WTC11 (cell line): ENCODE measurements at regions not wholly inside any gene's neighbourhood (a gene's known extent, or its start where the extent isn't known, plus 50 kb on each side); places are given as distances from the start of the nearest gene placed in this dataset.

ENCODE experiments used
- ATAC-seq: fragments of 200-7000 bp; cut with Tn5 transposase; 2 replicates; pipeline ENCODE4 v1.10.0; 2021; ENCODE audit warnings: mild to moderate bottlenecking, moderate library complexity
- CTCF ChIA-PET: fragments of 300-600 bp; sonication (Branson Sonifier 250); formaldehyde crosslinking; loops from one replicate; lab custom pipeline; 2021; ENCODE audit warnings: antibody characterized with exemption; lab: Charles Lee
- POLR2A ChIA-PET: fragments of 350-600 bp; sonication (Branson Sonifier 250); formaldehyde crosslinking; loops from one replicate; lab custom pipeline; 2021; ENCODE audit warnings: antibody characterized with exemption; lab: Charles Lee
- DNase-seq: peaks from one replicate; pipeline ENCODE4 v3.0.0; 2021; ENCODE audit warnings: low spot score
- H3K27ac Mint-ChIP-seq: 2 replicates; pipeline ENCODE4 v1.8.0; 2021; ENCODE audit warnings: mixed read lengths
- H3K27me3 Mint-ChIP-seq: 2 replicates; pipeline ENCODE4 v1.8.0; 2021; ENCODE audit warnings: low read depth, mild to moderate bottlenecking, moderate library complexity, mixed read lengths
- H3K36me3 Mint-ChIP-seq: 2 replicates; pipeline ENCODE4 v1.8.0; 2021; ENCODE audit warnings: mixed read lengths
- H3K4me1 Mint-ChIP-seq: 2 replicates; pipeline ENCODE4 v1.8.0; 2022; ENCODE audit warnings: mixed read lengths
- H3K4me3 Mint-ChIP-seq: 2 replicates; pipeline ENCODE4 v1.8.0; 2021; ENCODE audit warnings: mild to moderate bottlenecking, moderate library complexity, mixed read lengths
- H3K9me3 Mint-ChIP-seq: 2 replicates; pipeline ENCODE4 v1.8.0; 2021; ENCODE audit warnings: mixed read lengths
- AFF4 ChIP-seq: sonication (generic); formaldehyde crosslinking; IDR thresholded peaks from 2 replicates; pipeline ENCODE4 v1.8.1; 2023; ENCODE audit warnings: mild to moderate bottlenecking, missing genetic modification reagents, borderline replicate concordance
- ERG ChIP-seq: fragments of 250-450 bp; sonication (Bioruptor Pico); IDR thresholded peaks from 2 replicates; pipeline ENCODE4 v1.8.0; 2021; ENCODE audit warnings: mild to moderate bottlenecking
- ESRRA ChIP-seq: sonication (generic); formaldehyde crosslinking; IDR thresholded peaks from 2 replicates; pipeline ENCODE4 v1.8.1; 2022; ENCODE audit warnings: mild to moderate bottlenecking, missing genetic modification reagents, borderline replicate concordance
- ETV6 ChIP-seq: sonication (generic); formaldehyde crosslinking; IDR thresholded peaks from 2 replicates; pipeline ENCODE4 v1.8.1; 2022; ENCODE audit warnings: mild to moderate bottlenecking, missing genetic modification reagents
- FOXK1 ChIP-seq: sonication (generic); formaldehyde crosslinking; IDR thresholded peaks from 2 replicates; pipeline ENCODE4 v1.8.0; 2022; ENCODE audit warnings: mild to moderate bottlenecking, moderate library complexity, missing genetic modification reagents
- GABPB1 ChIP-seq: sonication (generic); formaldehyde crosslinking; IDR thresholded peaks from 2 replicates; pipeline ENCODE4 v1.8.1; 2023; ENCODE audit warnings: mild to moderate bottlenecking, missing genetic modification reagents
- NFATC4 ChIP-seq: fragments of 250-450 bp; sonication (Bioruptor Pico); IDR thresholded peaks from 2 replicates; pipeline ENCODE4 v1.9.0; 2021; ENCODE audit warnings: mild to moderate bottlenecking
- NFE2L1 ChIP-seq: sonication (generic); formaldehyde crosslinking; IDR thresholded peaks from 2 replicates; pipeline ENCODE4 v1.8.1; 2023; ENCODE audit warnings: missing genetic modification reagents
- PRRX2 ChIP-seq: fragments of 250-450 bp; sonication (Bioruptor Pico); IDR thresholded peaks from 2 replicates; pipeline ENCODE4 v1.8.0; 2021; ENCODE audit warnings: mild to moderate bottlenecking
- RELA ChIP-seq: sonication (generic); formaldehyde crosslinking; IDR thresholded peaks from 2 replicates; pipeline ENCODE4 v1.8.1; 2022; ENCODE audit warnings: missing genetic modification reagents, mild to moderate bottlenecking, borderline replicate concordance
- SMAD3 ChIP-seq: sonication (generic); formaldehyde crosslinking; IDR thresholded peaks from 2 replicates; pipeline ENCODE4 v1.8.0; 2022; ENCODE audit warnings: missing genetic modification reagents, mild to moderate bottlenecking, borderline replicate concordance
- SOX15 ChIP-seq: fragments of 250-450 bp; sonication (Bioruptor Pico); IDR thresholded peaks from 2 replicates; pipeline ENCODE4 v1.9.0; 2021; ENCODE audit warnings: mild to moderate bottlenecking
- USF1 ChIP-seq: sonication (generic); formaldehyde crosslinking; IDR thresholded peaks from 2 replicates; pipeline ENCODE4 v1.8.0; 2022; ENCODE audit warnings: mild to moderate bottlenecking, missing genetic modification reagents
- ZNF232 ChIP-seq: sonication (generic); formaldehyde crosslinking; IDR thresholded peaks from 2 replicates; pipeline ENCODE4 v1.8.0; 2022; ENCODE audit warnings: mild to moderate bottlenecking, missing genetic modification reagents
- TF ChIP-seq, protein P1 (sequence below): fragments of 250-450 bp; sonication (Bioruptor Pico); conservative IDR thresholded peaks from 2 replicates; pipeline ENCODE4 v1.9.0; 2021; ENCODE audit warnings: mild to moderate bottlenecking
- TF ChIP-seq, protein P2 (sequence below): sonication (generic); formaldehyde crosslinking; IDR thresholded peaks from 2 replicates; pipeline ENCODE4 v1.8.1; 2023; ENCODE audit warnings: mild to moderate bottlenecking, missing genetic modification reagents, moderate library complexity
- TF ChIP-seq, protein P3 (sequence below): sonication (generic); formaldehyde crosslinking; IDR thresholded peaks from 2 replicates; pipeline ENCODE4 v1.8.0; 2022; ENCODE audit warnings: mild to moderate bottlenecking, missing genetic modification reagents
- TF ChIP-seq, protein P4 (sequence below): fragments of 250-450 bp; sonication (Bioruptor Pico); IDR thresholded peaks from 2 replicates; pipeline ENCODE4 v1.9.0; 2021; ENCODE audit warnings: moderate library complexity, mild to moderate bottlenecking, inconsistent platforms, borderline replicate concordance

DNA sequence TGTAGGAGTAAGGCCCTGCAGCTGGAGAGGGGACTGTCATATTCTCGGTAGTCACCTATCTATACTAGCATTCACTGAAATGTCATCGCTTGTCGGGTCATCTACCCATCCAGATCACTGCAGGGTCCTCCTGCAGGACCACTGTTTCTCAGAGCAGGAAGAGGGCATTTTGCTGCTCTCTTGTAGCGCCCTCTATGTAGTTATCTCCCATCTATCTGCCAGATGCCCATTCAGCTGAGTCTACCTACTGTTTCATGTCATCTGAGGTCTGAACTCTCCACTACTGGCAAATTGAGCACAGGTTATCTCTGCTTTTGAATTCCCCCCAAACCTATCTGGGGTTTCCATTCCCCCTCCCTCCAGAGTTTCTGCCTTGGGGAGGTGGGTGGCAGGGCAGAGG lies 258.2 kb upstream of the FOXD3 start:
- H3K9me3 Mint-ChIP-seq: no peaks in the 10 kb centered on the region
- H3K4me1 Mint-ChIP-seq: peaks cover 9% of the 10 kb centered on the region; the same call in 1 of the 2 replicates
- CTCF ChIA-PET: interaction anchor here (0.6 to 1.0 kb wide), 4 partner anchors 10 to 89 kb away, joined by 3 to 6 read pairs (median 4); no protein-coding TSS in a partner anchor
- TF ChIP-seq, protein P1, sequence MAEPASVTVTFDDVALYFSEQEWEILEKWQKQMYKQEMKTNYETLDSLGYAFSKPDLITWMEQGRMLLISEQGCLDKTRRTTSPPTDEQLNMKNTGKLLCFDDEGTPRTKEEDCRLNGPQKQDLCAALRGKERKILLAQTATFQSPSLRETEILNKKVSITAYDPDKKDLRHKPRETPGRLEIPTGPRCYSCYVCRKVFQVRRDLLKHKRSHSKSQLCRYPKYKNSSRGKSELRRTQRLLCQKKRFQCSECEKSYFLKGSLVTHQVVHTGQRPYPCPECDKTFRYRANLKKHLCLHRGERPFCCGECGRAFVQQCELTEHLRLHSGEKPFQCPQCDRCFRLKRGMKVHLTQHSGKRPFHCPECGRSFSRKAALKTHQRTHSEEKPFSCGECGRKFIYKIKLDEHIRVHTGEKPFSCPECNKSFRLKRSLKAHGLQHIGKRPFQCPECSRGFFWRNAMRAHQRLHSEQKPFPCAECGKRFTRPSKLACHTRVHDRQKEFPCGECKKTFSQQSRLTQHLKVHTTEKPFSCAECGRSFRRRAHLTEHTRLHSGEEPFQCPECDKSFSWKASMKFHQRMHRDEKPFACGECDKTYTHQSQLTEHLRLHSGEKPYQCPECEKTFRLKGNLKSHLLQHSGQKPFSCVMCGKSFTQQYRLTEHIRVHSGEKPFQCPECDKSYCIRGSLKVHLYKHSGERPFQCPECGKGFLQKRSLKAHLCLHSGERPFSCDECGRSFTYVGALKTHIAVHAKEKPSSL (CRISPR knock-in tag): no peak
- TF ChIP-seq, protein P2, sequence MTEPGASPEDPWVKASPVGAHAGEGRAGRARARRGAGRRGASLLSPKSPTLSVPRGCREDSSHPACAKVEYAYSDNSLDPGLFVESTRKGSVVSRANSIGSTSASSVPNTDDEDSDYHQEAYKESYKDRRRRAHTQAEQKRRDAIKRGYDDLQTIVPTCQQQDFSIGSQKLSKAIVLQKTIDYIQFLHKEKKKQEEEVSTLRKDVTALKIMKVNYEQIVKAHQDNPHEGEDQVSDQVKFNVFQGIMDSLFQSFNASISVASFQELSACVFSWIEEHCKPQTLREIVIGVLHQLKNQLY (CRISPR knock-in tag): no peak
- TF ChIP-seq NFATC4 (CRISPR knock-in tag): no peak
- TF ChIP-seq GABPB1 (CRISPR knock-in tag): no peak
- TF ChIP-seq ZNF232 (CRISPR knock-in tag): no peak
- TF ChIP-seq RELA (CRISPR knock-in tag): no peak
- no peak for TF ChIP-seq USF1 (CRISPR knock-in tag)
- TF ChIP-seq, protein P3, sequence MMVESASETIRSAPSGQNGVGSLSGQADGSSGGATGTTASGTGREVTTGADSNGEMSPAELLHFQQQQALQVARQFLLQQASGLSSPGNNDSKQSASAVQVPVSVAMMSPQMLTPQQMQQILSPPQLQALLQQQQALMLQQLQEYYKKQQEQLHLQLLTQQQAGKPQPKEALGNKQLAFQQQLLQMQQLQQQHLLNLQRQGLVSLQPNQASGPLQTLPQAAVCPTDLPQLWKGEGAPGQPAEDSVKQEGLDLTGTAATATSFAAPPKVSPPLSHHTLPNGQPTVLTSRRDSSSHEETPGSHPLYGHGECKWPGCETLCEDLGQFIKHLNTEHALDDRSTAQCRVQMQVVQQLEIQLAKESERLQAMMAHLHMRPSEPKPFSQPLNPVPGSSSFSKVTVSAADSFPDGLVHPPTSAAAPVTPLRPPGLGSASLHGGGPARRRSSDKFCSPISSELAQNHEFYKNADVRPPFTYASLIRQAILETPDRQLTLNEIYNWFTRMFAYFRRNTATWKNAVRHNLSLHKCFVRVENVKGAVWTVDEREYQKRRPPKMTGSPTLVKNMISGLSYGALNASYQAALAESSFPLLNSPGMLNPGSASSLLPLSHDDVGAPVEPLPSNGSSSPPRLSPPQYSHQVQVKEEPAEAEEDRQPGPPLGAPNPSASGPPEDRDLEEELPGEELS (CRISPR knock-in tag): no peak
- no peak for TF ChIP-seq SOX15 (CRISPR knock-in tag)
- TF ChIP-seq, protein P4, sequence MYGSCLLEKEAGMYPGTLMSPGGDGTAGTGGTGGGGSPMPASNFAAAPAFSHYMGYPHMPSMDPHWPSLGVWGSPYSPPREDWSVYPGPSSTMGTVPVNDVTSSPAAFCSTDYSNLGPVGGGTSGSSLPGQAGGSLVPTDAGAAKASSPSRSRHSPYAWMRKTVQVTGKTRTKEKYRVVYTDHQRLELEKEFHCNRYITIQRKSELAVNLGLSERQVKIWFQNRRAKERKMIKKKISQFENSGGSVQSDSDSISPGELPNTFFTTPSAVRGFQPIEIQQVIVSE (CRISPR knock-in tag): no peak
- no peak for TF ChIP-seq ETV6 (CRISPR knock-in tag)
- TF ChIP-seq, all 79 proteins: peak for 0
- Mint-ChIP-seq H3K27me3 (no peaks in the 10 kb centered on the region; the same call in 1 of the 2 replicates), H3K36me3 (no peaks in the 10 kb centered on the region), H3K27ac (no peak overlapping the region), H3K4me3 (no peak overlapping the region)
- POLR2A ChIA-PET: no interaction called here
- DNase-seq: no peak
- no peak; the same call in 1 of the 2 replicates for ATAC-seq

DNA sequence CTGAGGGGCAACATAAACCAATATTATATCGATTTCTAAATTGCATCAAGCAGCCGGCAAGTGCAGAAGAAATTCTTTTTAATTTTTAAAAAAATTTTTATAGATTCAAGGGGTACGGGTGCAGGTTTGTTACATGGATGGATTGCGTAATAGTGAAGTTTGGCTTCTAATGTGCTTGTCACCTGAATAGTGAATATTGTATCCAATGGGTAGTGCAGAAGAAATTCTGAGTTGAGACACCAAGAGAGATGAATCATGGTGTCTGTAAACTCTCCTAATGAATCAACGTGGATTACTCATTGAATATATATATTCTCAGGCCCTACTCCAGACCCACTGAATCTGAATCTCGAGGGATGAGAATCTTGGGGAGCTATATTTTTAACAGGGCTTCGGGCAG lies 253.7 kb upstream of the FOXD3 start:
- Mint-ChIP-seq H3K36me3 (no peaks in the 10 kb centered on the region), H3K4me1 (peaks cover 16% of the 10 kb centered on the region), H3K27me3 (peaks cover 15% of the 10 kb centered on the region), H3K9me3 (no peaks in the 10 kb centered on the region), H3K27ac (no peak overlapping the region), H3K4me3 (no peak overlapping the region)
- TF ChIP-seq PRRX2 (CRISPR knock-in tag) (no peak), FOXK1 (CRISPR knock-in tag) (no peak), ESRRA (no peak), SMAD3 (CRISPR knock-in tag) (no peak), NFE2L1 (CRISPR knock-in tag) (no peak), ERG (no peak), AFF4 (CRISPR knock-in tag) (no peak)
- ChIA-PET POLR2A (interaction anchor here (0.6 kb wide), 1 partner anchor 625 kb away, joined by 6 read pairs; no protein-coding TSS in a partner anchor), CTCF (no interaction called here)
- no peak for DNase-seq
- no peak for ATAC-seq
